ENCODE measurements at regions not wholly inside any gene's neighbourhood (a gene's known extent, or its start where the extent isn't known, plus 50 kb on each side); places are given as distances from the start of the nearest gene placed in this dataset.

DNA sequence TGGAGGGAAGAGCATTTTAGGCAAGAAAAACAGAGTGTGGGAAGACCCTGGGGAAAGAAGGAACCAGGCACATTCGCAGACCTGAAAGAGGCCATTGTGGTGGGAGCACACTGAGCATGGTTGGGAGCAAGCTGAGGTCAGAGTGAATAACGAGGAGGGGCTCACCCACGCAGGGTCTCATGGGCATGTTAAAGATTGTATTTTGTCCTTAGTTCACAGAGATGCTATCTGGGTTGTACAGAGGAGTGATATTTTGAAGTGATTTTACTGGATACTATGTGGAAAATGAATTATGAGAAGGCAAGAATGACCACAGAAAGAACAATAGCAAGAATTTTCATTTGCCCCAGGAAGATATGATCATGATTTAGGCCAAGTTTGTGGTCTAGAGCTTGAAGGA, 578.3 kb upstream of the NR5A2 start:
- TF ChIP-seq, protein P1, sequence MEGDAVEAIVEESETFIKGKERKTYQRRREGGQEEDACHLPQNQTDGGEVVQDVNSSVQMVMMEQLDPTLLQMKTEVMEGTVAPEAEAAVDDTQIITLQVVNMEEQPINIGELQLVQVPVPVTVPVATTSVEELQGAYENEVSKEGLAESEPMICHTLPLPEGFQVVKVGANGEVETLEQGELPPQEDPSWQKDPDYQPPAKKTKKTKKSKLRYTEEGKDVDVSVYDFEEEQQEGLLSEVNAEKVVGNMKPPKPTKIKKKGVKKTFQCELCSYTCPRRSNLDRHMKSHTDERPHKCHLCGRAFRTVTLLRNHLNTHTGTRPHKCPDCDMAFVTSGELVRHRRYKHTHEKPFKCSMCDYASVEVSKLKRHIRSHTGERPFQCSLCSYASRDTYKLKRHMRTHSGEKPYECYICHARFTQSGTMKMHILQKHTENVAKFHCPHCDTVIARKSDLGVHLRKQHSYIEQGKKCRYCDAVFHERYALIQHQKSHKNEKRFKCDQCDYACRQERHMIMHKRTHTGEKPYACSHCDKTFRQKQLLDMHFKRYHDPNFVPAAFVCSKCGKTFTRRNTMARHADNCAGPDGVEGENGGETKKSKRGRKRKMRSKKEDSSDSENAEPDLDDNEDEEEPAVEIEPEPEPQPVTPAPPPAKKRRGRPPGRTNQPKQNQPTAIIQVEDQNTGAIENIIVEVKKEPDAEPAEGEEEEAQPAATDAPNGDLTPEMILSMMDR (IDR thresholded peaks at IDR 0.05): no peak
- no peak for TF ChIP-seq POLR2AphosphoS5 (IDR thresholded peaks at IDR 0.05; ENCODE audit: low read depth, low read length)
